ENCODE measurements at regions not wholly inside any gene's neighbourhood (a gene's known extent, or its start where the extent isn't known, plus 50 kb on each side); places are given as distances from the start of the nearest gene placed in this dataset.

GRCh38 chr6:144809120-144809519 is 524.0 kb downstream of the UTRN start:
- H3K27me3 ChIP-seq (ENCODE audit: insufficient read depth, low read length, poor library complexity, severe bottlenecking): no peaks in the 10 kb centered on the region
- H3K4me1 ChIP-seq (ENCODE audit: insufficient read depth, low read length): no peaks in the 10 kb centered on the region
- peaks cover 7 to 76% (median 33%) of the 10 kb centered on the region in 3 donors for H3K36me3 Mint-ChIP-seq
- no peaks in the 10 kb centered on the region for H3K9me3 ChIP-seq (ENCODE audit: low read length)
- no peak for DNase-seq
- no peak overlapping the region for H3K4me3 Mint-ChIP-seq
- peak overlapping the region in 3 of 8 donors; percentile 5 to 45 (median 11) for H3K27ac Mint-ChIP-seq
- peaks cover 10% of the 10 kb centered on the region for H3K36me3 ChIP-seq (ENCODE audit: insufficient read depth, low read length)
- peaks cover 5 to 25% (median 14%) of the 10 kb centered on the region in 3 donors for H3K4me1 Mint-ChIP-seq
- no peak overlapping the region for H3K4me3 ChIP-seq (ENCODE audit: low read length)
- no peaks in the 10 kb centered on the region for H3K9me3 Mint-ChIP-seq
- ChIA-PET CTCF (no interaction called here), POLR2A (no interaction called here)
- H3K27ac ChIP-seq (ENCODE audit: low read depth, low read length): no peak overlapping the region
- no peaks in the 10 kb centered on the region for H3K27me3 Mint-ChIP-seq

GRCh38 chr6:144809969-144810368 is 524.8 kb downstream of the UTRN start:
- no peak overlapping the region for H3K27ac ChIP-seq (ENCODE audit: low read depth, low read length)
- DNase-seq: no peak
- H3K36me3 ChIP-seq (ENCODE audit: insufficient read depth, low read length): peaks cover 10% of the 10 kb centered on the region
- H3K27me3 Mint-ChIP-seq: no peaks in the 10 kb centered on the region
- H3K4me3 Mint-ChIP-seq: no peak overlapping the region
- peak overlapping the region in 1 of 8 donors; percentile 4 for H3K27ac Mint-ChIP-seq
- POLR2A ChIA-PET: no interaction called here
- H3K9me3 Mint-ChIP-seq: no peaks in the 10 kb centered on the region
- peaks cover 5 to 18% (median 14%) of the 10 kb centered on the region in 3 donors for H3K4me1 Mint-ChIP-seq
- no peaks in the 10 kb centered on the region for H3K4me1 ChIP-seq (ENCODE audit: insufficient read depth, low read length)
- H3K27me3 ChIP-seq (ENCODE audit: insufficient read depth, low read length, poor library complexity, severe bottlenecking): no peaks in the 10 kb centered on the region
- CTCF ChIA-PET: no interaction called here
- peaks cover 7 to 76% (median 36%) of the 10 kb centered on the region in 3 donors for H3K36me3 Mint-ChIP-seq
- H3K4me3 ChIP-seq (ENCODE audit: low read length): no peak overlapping the region
- H3K9me3 ChIP-seq (ENCODE audit: low read length): no peaks in the 10 kb centered on the region

- Mint-ChIP-seq H3K9me3 (no peaks in the 10 kb centered on the region), H3K27ac (no peak overlapping the region), H3K4me1 (peaks cover 2 to 19% (median 14%) of the 10 kb centered on the region in 3 donors), H3K36me3 (peaks cover 7 to 78% (median 42%) of the 10 kb centered on the region in 3 donors), H3K27me3 (no peaks in the 10 kb centered on the region), H3K4me3 (no peak overlapping the region)
- Histone ChIP-seq H3K4me1 (ENCODE audit: insufficient read depth, low read length) (no peaks in the 10 kb centered on the region), H3K36me3 (ENCODE audit: insufficient read depth, low read length) (peaks cover 10% of the 10 kb centered on the region), H3K27ac (ENCODE audit: low read depth, low read length) (no peak overlapping the region), H3K27me3 (ENCODE audit: insufficient read depth, low read length, poor library complexity, severe bottlenecking) (no peaks in the 10 kb centered on the region), H3K9me3 (ENCODE audit: low read length) (no peaks in the 10 kb centered on the region), H3K4me3 (ENCODE audit: low read length) (no peak overlapping the region)
- ChIA-PET POLR2A (no interaction called here), CTCF (no interaction called here)
- no peak for DNase-seq
Observed at GRCh38 chr6:144811140-144811539, 526.0 kb downstream of the UTRN start.

- Mint-ChIP-seq H3K9me3 (no peaks in the 10 kb centered on the region), H3K4me1 (peaks cover 0 to 38% (median 37%) of the 10 kb centered on the region in 3 donors), H3K4me3 (no peak overlapping the region), H3K27ac (peak overlapping the region in 1 of 8 donors; percentile 40), H3K27me3 (no peaks in the 10 kb centered on the region), H3K36me3 (peaks cover 4 to 66% (median 26%) of the 10 kb centered on the region in 3 donors)
- ChIA-PET POLR2A (no interaction called here), CTCF (no interaction called here)
- no peaks in the 10 kb centered on the region for H3K36me3 ChIP-seq (ENCODE audit: insufficient read depth, low read length)
- H3K4me1 ChIP-seq (ENCODE audit: insufficient read depth, low read length): no peaks in the 10 kb centered on the region
- no peak for DNase-seq
- no peaks in the 10 kb centered on the region for H3K9me3 ChIP-seq (ENCODE audit: low read length)
- no peak overlapping the region for H3K4me3 ChIP-seq (ENCODE audit: low read length)
- H3K27ac ChIP-seq (ENCODE audit: low read depth, low read length): no peak overlapping the region
- H3K27me3 ChIP-seq (ENCODE audit: insufficient read depth, low read length, poor library complexity, severe bottlenecking): no peaks in the 10 kb centered on the region
Observed at GRCh38 chr6:144816936-144817335, 531.8 kb downstream of the UTRN start.

GRCh38 chr6:144820270-144820669 is 535.1 kb downstream of the UTRN start:
- Mint-ChIP-seq H3K4me1 (peaks cover 0 to 34% (median 27%) of the 10 kb centered on the region in 3 donors), H3K9me3 (no peaks in the 10 kb centered on the region), H3K4me3 (no peak overlapping the region), H3K27ac (no peak overlapping the region), H3K27me3 (no peaks in the 10 kb centered on the region), H3K36me3 (peaks cover 0 to 63% (median 21%) of the 10 kb centered on the region in 3 donors)
- Histone ChIP-seq H3K4me1 (ENCODE audit: insufficient read depth, low read length) (no peaks in the 10 kb centered on the region), H3K4me3 (ENCODE audit: low read length) (no peak overlapping the region), H3K27ac (ENCODE audit: low read depth, low read length) (no peak overlapping the region), H3K36me3 (ENCODE audit: insufficient read depth, low read length) (no peaks in the 10 kb centered on the region), H3K27me3 (ENCODE audit: insufficient read depth, low read length, poor library complexity, severe bottlenecking) (no peaks in the 10 kb centered on the region), H3K9me3 (ENCODE audit: low read length) (no peaks in the 10 kb centered on the region)
- POLR2A ChIA-PET: no interaction called here
- DNase-seq: no peak
- CTCF ChIA-PET: no interaction called here

- Histone ChIP-seq H3K4me3 (ENCODE audit: low read length) (no peak overlapping the region), H3K27ac (ENCODE audit: low read depth, low read length) (no peak overlapping the region), H3K4me1 (ENCODE audit: insufficient read depth, low read length) (no peaks in the 10 kb centered on the region), H3K9me3 (ENCODE audit: low read length) (no peaks in the 10 kb centered on the region), H3K27me3 (ENCODE audit: insufficient read depth, low read length, poor library complexity, severe bottlenecking) (no peaks in the 10 kb centered on the region), H3K36me3 (ENCODE audit: insufficient read depth, low read length) (peaks cover 7% of the 10 kb centered on the region)
- Mint-ChIP-seq H3K36me3 (peaks cover 0 to 67% (median 25%) of the 10 kb centered on the region in 3 donors), H3K9me3 (no peaks in the 10 kb centered on the region), H3K27me3 (no peaks in the 10 kb centered on the region), H3K4me3 (no peak overlapping the region), H3K27ac (peak overlapping the region in 4 of 8 donors; percentile 5 to 86 (median 41)), H3K4me1 (peaks cover 3 to 28% (median 21%) of the 10 kb centered on the region in 3 donors)
- POLR2A ChIA-PET: no interaction called here
- CTCF ChIA-PET: no interaction called here
- DNase-seq: no peak
Observed at GRCh38 chr6:144823131-144823530, 538.0 kb downstream of the UTRN start.

GRCh38 chr6:144824018-144824417 is 538.9 kb downstream of the UTRN start:
- peak overlapping the region in 4 of 8 donors; percentile 1 to 65 (median 29) for H3K27ac Mint-ChIP-seq
- POLR2A ChIA-PET: no interaction called here

GRCh38 chr6:144834426-144835038 is 549.4 kb downstream of the UTRN start:
- H3K4me3 Mint-ChIP-seq: no peak overlapping the region
- peaks cover 52% of the 10 kb centered on the region for H3K36me3 ChIP-seq (ENCODE audit: insufficient read depth, low read length)

More at GRCh38 chr6:144824018-144824417, 538.9 kb downstream of the UTRN start:
- H3K36me3 Mint-ChIP-seq: peaks cover 0 to 67% (median 28%) of the 10 kb centered on the region in 3 donors
- no peak overlapping the region for H3K27ac ChIP-seq (ENCODE audit: low read depth, low read length)
- no peak overlapping the region for H3K4me3 ChIP-seq (ENCODE audit: low read length)
- no peaks in the 10 kb centered on the region for H3K9me3 Mint-ChIP-seq
- no peaks in the 10 kb centered on the region for H3K4me1 ChIP-seq (ENCODE audit: insufficient read depth, low read length)
- H3K4me1 Mint-ChIP-seq: peaks cover 3 to 19% (median 12%) of the 10 kb centered on the region in 3 donors
- CTCF ChIA-PET: no interaction called here
- H3K36me3 ChIP-seq (ENCODE audit: insufficient read depth, low read length): peaks cover 14% of the 10 kb centered on the region
- H3K4me3 Mint-ChIP-seq: no peak overlapping the region
- no peak for DNase-seq
- no peaks in the 10 kb centered on the region for H3K27me3 ChIP-seq (ENCODE audit: insufficient read depth, low read length, poor library complexity, severe bottlenecking)
- no peaks in the 10 kb centered on the region for H3K9me3 ChIP-seq (ENCODE audit: low read length)
- H3K27me3 Mint-ChIP-seq: no peaks in the 10 kb centered on the region

More at GRCh38 chr6:144834426-144835038, 549.4 kb downstream of the UTRN start:
- ChIA-PET CTCF (no interaction called here), POLR2A (no interaction called here)
- Mint-ChIP-seq H3K4me1 (no peaks in the 10 kb centered on the region), H3K9me3 (no peaks in the 10 kb centered on the region), H3K36me3 (peaks cover 0 to 76% (median 37%) of the 10 kb centered on the region in 3 donors), H3K27ac (peak overlapping the region in 1 of 8 donors; percentile 89), H3K27me3 (no peaks in the 10 kb centered on the region)
- no peak for DNase-seq
- H3K4me3 ChIP-seq (ENCODE audit: low read length): no peak overlapping the region
- no peaks in the 10 kb centered on the region for H3K27me3 ChIP-seq (ENCODE audit: insufficient read depth, low read length, poor library complexity, severe bottlenecking)
- no peak overlapping the region for H3K27ac ChIP-seq (ENCODE audit: low read depth, low read length)
- no peaks in the 10 kb centered on the region for H3K9me3 ChIP-seq (ENCODE audit: low read length)
- H3K4me1 ChIP-seq (ENCODE audit: insufficient read depth, low read length): no peaks in the 10 kb centered on the region

Data from CD8-positive, alpha-beta memory T cell (primary cell).